ENCODE measurements at regions not wholly inside any gene's neighbourhood (a gene's known extent, or its start where the extent isn't known, plus 50 kb on each side); places are given as distances from the start of the nearest gene placed in this dataset.

- H3K27ac ChIP-seq (ENCODE audit: insufficient read depth, low read depth, low read length): no peak overlapping the region
- no peak overlapping the region for H2AFZ ChIP-seq (ENCODE audit: low read depth, low read length)
- ChIA-PET CTCF (no interaction called here), POLR2A (no interaction called here)
- FAIRE-seq (no peak), DNase-seq (ENCODE audit: low read depth, low spot score) (no peak)
- TF ChIP-seq POLR2A (IDR thresholded peaks at IDR 0.05; ENCODE audit: low read depth, low read length) (no peak), EZH2 (IDR thresholded peaks at IDR 0.05; ENCODE audit: borderline replicate concordance, low read depth, low read length, severe bottlenecking) (no peak), GATA2 (IDR thresholded peaks at IDR 0.05; ENCODE audit: insufficient read depth, insufficient read length, low read depth, low read length) (no peak), FOS (IDR thresholded peaks at IDR 0.05; ENCODE audit: borderline replicate concordance, insufficient read depth, low read length) (no peak), MAX (IDR thresholded peaks at IDR 0.05; ENCODE audit: insufficient read depth, insufficient read length) (no peak), JUN (IDR thresholded peaks at IDR 0.05; ENCODE audit: borderline replicate concordance, insufficient read depth, insufficient read length, low read depth) (no peak), MYC (IDR thresholded peaks at IDR 0.05; ENCODE audit: low read depth, low read length) (no peak), CTCF (IDR thresholded peaks at IDR 0.05; ENCODE audit: extremely low read depth in 1 of 2, insufficient read depth in 1 of 2, low read depth in 1 of 2, low read length in 2 of 2) (no peak), POLR2AphosphoS5 (IDR thresholded peaks at IDR 0.05; ENCODE audit: insufficient read depth, low read depth, low read length) (no peak)
- no peaks in the 10 kb centered on the region for H3K9me1 ChIP-seq (replicated peaks; ENCODE audit: control insufficient read depth, extremely low read depth, insufficient read depth, low read length)
- no peaks in the 10 kb centered on the region for H3K9me3 ChIP-seq (replicated peaks; ENCODE audit: control insufficient read depth, insufficient read depth, low read length)
- no peak overlapping the region for H3K4me3 ChIP-seq (replicated peaks in 1 of 3; ENCODE audit: insufficient read depth in 1 of 3, low read depth in 1 of 3, low read length in 3 of 3)
- dilution Hi-C loops (cut with MboI; ENCODE audit: extremely low pct_ligation_motif_present, low sequenced_read_pairs) (no loop called here), intact Hi-C loops (cut with micrococcal nuclease) (no loop called here)
- no peaks in the 10 kb centered on the region for H3K36me3 ChIP-seq (ENCODE audit: control insufficient read depth in 2 of 2, extremely low read depth in 1 of 2, insufficient read depth in 2 of 2, low read length in 2 of 2)
- H3K4me1 ChIP-seq (ENCODE audit: control insufficient read depth, extremely low read depth, insufficient read depth, low read length): no peaks in the 10 kb centered on the region
- no TSS peak for BruUV-seq (replicated peaks)
- no peaks in the 10 kb centered on the region for H3K79me2 ChIP-seq (ENCODE audit: control insufficient read depth, insufficient read depth, low read length)
- H3K4me2 ChIP-seq (ENCODE audit: insufficient read depth, low read length): no peak overlapping the region
- no peak overlapping the region for H3K9ac ChIP-seq (replicated peaks; ENCODE audit: extremely low read depth, insufficient read depth, low read length)
- no peaks in the 10 kb centered on the region for H3K27me3 ChIP-seq (ENCODE audit: control insufficient read depth in 2 of 2, insufficient read depth in 2 of 2, low read length in 2 of 2)
- H4K20me1 ChIP-seq (replicated peaks; ENCODE audit: control insufficient read depth, extremely low read depth, insufficient read depth, low read length): no peaks in the 10 kb centered on the region
Observed at GRCh38 chr5:106417163-106417562, 1253.6 kb downstream of the EFNA5 start.

Measured in endothelial cell of umbilical vein (primary cell).